PC-3 (cell line): ENCODE measurements at regions not wholly inside any gene's neighbourhood (a gene's known extent, or its start where the extent isn't known, plus 50 kb on each side); places are given as distances from the start of the nearest gene placed in this dataset.

Experiments
- EZH2phosphoT487 ChIP-seq: fragments of 300-600 bp; sonication (generic); IDR thresholded peaks from 2 replicates; pipeline ENCODE4 v1.6.1; 2018; ENCODE audit warnings: mild to moderate bottlenecking, antibody characterized with exemption, low read length, borderline replicate concordance
- TF ChIP-seq, protein P1 (sequence below): fragments of 300-600 bp; sonication (generic); conservative IDR thresholded peaks from 2 replicates; pipeline ENCODE4 v1.5.1; 2017; ENCODE audit warnings: antibody characterized with exemption, low read depth, mild to moderate bottlenecking, low read length

DNA sequence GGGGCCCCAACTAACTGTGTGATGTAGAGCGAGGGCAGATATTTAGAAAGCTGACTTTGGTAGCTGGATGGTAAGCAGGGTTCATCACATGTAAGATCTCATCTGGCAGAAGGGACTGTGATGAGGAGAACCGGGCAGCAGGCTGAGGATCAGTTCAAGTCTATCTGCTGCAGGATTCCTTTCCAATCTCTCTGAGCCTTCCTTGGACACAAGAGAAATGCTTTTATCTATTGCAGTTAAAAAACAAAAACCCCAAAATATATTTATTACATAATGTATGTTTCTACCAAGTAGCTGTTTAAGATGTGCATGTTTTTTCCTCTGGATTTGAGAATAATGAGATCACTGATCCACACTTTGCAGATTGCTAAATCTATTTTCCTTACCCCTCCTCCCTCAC is 411.5 kb downstream of the RAP2B start:
- TF ChIP-seq, protein P1, sequence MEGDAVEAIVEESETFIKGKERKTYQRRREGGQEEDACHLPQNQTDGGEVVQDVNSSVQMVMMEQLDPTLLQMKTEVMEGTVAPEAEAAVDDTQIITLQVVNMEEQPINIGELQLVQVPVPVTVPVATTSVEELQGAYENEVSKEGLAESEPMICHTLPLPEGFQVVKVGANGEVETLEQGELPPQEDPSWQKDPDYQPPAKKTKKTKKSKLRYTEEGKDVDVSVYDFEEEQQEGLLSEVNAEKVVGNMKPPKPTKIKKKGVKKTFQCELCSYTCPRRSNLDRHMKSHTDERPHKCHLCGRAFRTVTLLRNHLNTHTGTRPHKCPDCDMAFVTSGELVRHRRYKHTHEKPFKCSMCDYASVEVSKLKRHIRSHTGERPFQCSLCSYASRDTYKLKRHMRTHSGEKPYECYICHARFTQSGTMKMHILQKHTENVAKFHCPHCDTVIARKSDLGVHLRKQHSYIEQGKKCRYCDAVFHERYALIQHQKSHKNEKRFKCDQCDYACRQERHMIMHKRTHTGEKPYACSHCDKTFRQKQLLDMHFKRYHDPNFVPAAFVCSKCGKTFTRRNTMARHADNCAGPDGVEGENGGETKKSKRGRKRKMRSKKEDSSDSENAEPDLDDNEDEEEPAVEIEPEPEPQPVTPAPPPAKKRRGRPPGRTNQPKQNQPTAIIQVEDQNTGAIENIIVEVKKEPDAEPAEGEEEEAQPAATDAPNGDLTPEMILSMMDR = no peak
- TF ChIP-seq EZH2phosphoT487 = no peak
